ENCODE measurements at regions not wholly inside any gene's neighbourhood (a gene's known extent, or its start where the extent isn't known, plus 50 kb on each side); places are given as distances from the start of the nearest gene placed in this dataset.

DNA sequence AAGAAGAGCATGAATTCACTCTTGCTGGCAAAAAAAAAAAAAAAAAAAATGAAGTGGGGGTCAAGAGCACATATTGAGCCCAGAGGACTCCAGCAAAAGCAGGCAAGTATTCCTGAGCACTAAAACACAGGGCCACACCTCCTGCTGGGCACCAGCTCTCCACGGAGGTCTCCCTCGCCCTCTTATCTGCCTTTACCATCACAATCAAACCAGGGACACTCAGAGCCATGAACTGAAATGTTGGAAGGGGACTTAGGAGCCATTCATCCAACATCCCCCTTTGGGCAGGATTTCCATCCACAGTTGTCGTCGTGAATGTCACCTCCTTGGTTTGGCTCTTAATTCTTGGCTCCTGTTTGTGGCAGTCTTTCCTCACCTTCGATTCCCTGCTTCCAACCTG lies 89.8 kb upstream of the GNAO1 start:
- no peak for DNase-seq (ENCODE audit: low read depth)
- no peak overlapping the region for H3K4me3 ChIP-seq (ENCODE audit: control insufficient read depth, low read depth, low read length)
- TF ChIP-seq CTCF (conservative IDR thresholded peaks at IDR 0.05; ENCODE audit: control insufficient read depth, insufficient read depth, low read depth, low read length): no peak

- no peak for DNase-seq (ENCODE audit: low read depth)
- TF ChIP-seq CTCF (conservative IDR thresholded peaks at IDR 0.05; ENCODE audit: control insufficient read depth, insufficient read depth, low read depth, low read length): no peak
- no peak overlapping the region for H3K4me3 ChIP-seq (ENCODE audit: control insufficient read depth, low read depth, low read length)
Observed at GRCh38 chr16:56097306-56097705, 94.0 kb upstream of the GNAO1 start.

GRCh38 chr16:56094231-56094630 lies 97.1 kb upstream of the GNAO1 start:
- no peak for DNase-seq (ENCODE audit: low read depth)
- no peak for TF ChIP-seq CTCF (conservative IDR thresholded peaks at IDR 0.05; ENCODE audit: control insufficient read depth, insufficient read depth, low read depth, low read length)
- H3K4me3 ChIP-seq (ENCODE audit: control insufficient read depth, low read depth, low read length): no peak overlapping the region

DNA sequence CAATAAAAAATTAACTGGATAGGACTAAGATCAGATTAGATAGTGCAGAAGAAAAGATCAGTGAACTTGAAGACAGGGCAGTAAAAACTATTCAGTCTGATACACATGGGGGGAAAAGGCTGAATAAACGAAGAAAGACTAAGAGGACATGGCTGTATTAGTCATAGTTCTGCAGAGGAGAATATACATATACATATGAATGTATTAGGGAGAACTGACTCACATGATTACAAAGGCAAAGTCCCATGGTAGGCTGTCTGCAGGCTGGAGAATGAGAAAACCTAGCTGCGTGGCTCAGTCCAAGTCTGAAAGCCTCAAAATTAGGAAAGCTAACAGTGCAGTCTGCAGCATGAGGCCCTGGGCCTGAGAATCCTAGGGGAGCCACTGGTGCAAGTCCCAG lies 98.2 kb upstream of the GNAO1 start:
- H3K4me3 ChIP-seq (ENCODE audit: control insufficient read depth, low read depth, low read length): no peak overlapping the region
- no peak for DNase-seq (ENCODE audit: low read depth)
- TF ChIP-seq CTCF (conservative IDR thresholded peaks at IDR 0.05; ENCODE audit: control insufficient read depth, insufficient read depth, low read depth, low read length): no peak

DNA sequence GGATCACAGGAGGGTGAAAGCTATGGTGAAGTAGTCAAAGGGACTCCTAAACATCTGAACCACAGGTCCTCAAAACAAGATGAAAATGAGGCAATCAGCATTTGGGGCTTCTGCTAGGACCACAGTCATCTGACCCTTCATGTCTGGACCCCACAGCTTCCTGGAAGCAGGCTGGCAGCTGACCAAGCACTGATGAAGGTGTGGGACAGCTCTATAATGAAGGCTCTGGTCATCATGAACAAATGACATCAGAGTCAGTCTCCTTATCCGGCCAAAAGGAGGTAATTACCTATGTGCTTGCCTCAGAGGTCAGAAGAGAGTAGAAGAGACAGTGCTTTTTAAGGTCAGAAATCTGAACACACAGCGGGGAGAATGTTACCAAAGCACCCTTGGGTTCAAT lies 101.2 kb upstream of the GNAO1 start:
- DNase-seq (ENCODE audit: low read depth): no peak
- TF ChIP-seq CTCF (conservative IDR thresholded peaks at IDR 0.05; ENCODE audit: control insufficient read depth, insufficient read depth, low read depth, low read length): no peak

GRCh38 chr16:56087626-56088025 lies 103.7 kb upstream of the GNAO1 start:
- no peak for TF ChIP-seq CTCF (conservative IDR thresholded peaks at IDR 0.05; ENCODE audit: control insufficient read depth, insufficient read depth, low read depth, low read length)
- H3K4me3 ChIP-seq (ENCODE audit: control insufficient read depth, low read depth, low read length): no peak overlapping the region
- DNase-seq (ENCODE audit: low read depth): no peak

More for the DNA sequence above, 101.2 kb upstream of the GNAO1 start:
- no peak overlapping the region for H3K4me3 ChIP-seq (ENCODE audit: control insufficient read depth, low read depth, low read length)

- no peak for DNase-seq (ENCODE audit: low read depth)
- no peak for TF ChIP-seq CTCF (conservative IDR thresholded peaks at IDR 0.05; ENCODE audit: control insufficient read depth, insufficient read depth, low read depth, low read length)
- H3K4me3 ChIP-seq (ENCODE audit: control insufficient read depth, low read depth, low read length): no peak overlapping the region
Observed at GRCh38 chr16:56081371-56081770, 109.9 kb upstream of the GNAO1 start.

Measured in fibroblast of mammary gland (primary cell).